Adrenal gland (tissue), 5 donors: ENCODE measurements at regions not wholly inside any gene's neighbourhood (a gene's known extent, or its start where the extent isn't known, plus 50 kb on each side); places are given as distances from the start of the nearest gene placed in this dataset.

Experiments
- POLR2A ChIP-seq, 2 donors: fragments of 450-650 bp; IDR thresholded peaks; one replicate each; pipeline ENCODE4 v1.6.1; 2017; ENCODE audit warnings: antibody characterized with exemption in 2 of 2, mild to moderate bottlenecking in 2 of 2, moderate library complexity in 1 of 2
- TF ChIP-seq, protein P1 (sequence below), 6 experiments: fragments of 450-650 bp in 4 of 6; fragments of 200-600 bp in 2 of 6; sonication (generic) in 1 of 6; IDR thresholded peaks; 1 replicate in 5 of 6; 2 replicates in 1 of 6; pipeline versions ENCODE4 v1.5.1 to v1.8.0; 2016 to 2021; ENCODE audit warnings: antibody characterized with exemption in 6 of 6, mild to moderate bottlenecking in 2 of 6, moderate library complexity in 1 of 6
- donor health status: DM: no; HTN: no; CAD: no.

DNA sequence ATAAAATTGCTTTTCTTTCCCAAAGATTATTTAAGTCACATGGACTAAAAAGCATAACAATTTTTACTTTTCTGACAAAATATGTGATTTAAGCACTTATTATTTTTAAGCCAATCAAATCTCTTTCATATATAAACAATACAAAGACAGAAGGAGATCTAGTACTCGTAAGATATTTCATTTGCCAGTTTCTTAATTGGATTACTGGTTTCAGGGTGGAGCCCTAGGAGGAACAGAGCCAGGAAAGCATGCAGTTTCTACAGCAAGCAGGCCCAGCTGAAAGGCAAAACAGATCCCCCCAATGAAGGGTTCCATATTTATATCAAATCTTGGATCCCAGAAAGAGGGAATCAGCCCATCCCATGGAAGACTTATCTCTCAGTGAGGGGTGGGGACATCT, 177.0 kb downstream of the KIF18A start:
- TF ChIP-seq, protein P1, sequence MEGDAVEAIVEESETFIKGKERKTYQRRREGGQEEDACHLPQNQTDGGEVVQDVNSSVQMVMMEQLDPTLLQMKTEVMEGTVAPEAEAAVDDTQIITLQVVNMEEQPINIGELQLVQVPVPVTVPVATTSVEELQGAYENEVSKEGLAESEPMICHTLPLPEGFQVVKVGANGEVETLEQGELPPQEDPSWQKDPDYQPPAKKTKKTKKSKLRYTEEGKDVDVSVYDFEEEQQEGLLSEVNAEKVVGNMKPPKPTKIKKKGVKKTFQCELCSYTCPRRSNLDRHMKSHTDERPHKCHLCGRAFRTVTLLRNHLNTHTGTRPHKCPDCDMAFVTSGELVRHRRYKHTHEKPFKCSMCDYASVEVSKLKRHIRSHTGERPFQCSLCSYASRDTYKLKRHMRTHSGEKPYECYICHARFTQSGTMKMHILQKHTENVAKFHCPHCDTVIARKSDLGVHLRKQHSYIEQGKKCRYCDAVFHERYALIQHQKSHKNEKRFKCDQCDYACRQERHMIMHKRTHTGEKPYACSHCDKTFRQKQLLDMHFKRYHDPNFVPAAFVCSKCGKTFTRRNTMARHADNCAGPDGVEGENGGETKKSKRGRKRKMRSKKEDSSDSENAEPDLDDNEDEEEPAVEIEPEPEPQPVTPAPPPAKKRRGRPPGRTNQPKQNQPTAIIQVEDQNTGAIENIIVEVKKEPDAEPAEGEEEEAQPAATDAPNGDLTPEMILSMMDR (IDR thresholded peaks at IDR 0.05), result no peak
- no peak for TF ChIP-seq POLR2A (IDR thresholded peaks at IDR 0.05)
